Endothelial cell of umbilical vein (primary cell): ENCODE measurements at regions not wholly inside any gene's neighbourhood (a gene's known extent, or its start where the extent isn't known, plus 50 kb on each side); places are given as distances from the start of the nearest gene placed in this dataset.

Experiments used
- CTCF ChIP-seq, 2 donors: IDR thresholded peaks; 1 replicate in 1 of 2; 2 replicates in 1 of 2; pipeline ENCODE4 v1.5.1; 2011; ENCODE audit warnings: low read length in 2 of 2, mild to moderate bottlenecking in 2 of 2, moderate library complexity in 2 of 2, control low read depth in 1 of 2, inconsistent platforms in 1 of 2, low read depth in 1 of 2; ENCODE audit not compliant: insufficient read depth in 1 of 2; ENCODE audit errors: extremely low read depth in 1 of 2
- EZH2 ChIP-seq: IDR thresholded peaks from 2 replicates; pipeline ENCODE4 v1.6.1; 2012; ENCODE audit warnings: borderline replicate concordance, low read depth, mild to moderate bottlenecking, moderate library complexity, low read length, inconsistent platforms; ENCODE audit not compliant: severe bottlenecking
- MAX ChIP-seq: IDR thresholded peaks from 2 replicates; pipeline ENCODE4 v1.6.1; 2011; ENCODE audit not compliant: insufficient read depth, insufficient read length
- MYC ChIP-seq: IDR thresholded peaks from one replicate; pipeline ENCODE4 v1.6.1; 2011; ENCODE audit warnings: mild to moderate bottlenecking, low read depth, low read length
- POLR2A ChIP-seq: IDR thresholded peaks from 2 replicates; pipeline ENCODE4 v1.6.1; 2012; ENCODE audit warnings: low read depth, mild to moderate bottlenecking, control low read depth, low read length
- POLR2AphosphoS5 ChIP-seq: IDR thresholded peaks from 2 replicates; pipeline ENCODE4 v1.6.1; 2012; ENCODE audit warnings: low read depth, mild to moderate bottlenecking, control low read depth, low read length, moderate library complexity; ENCODE audit not compliant: insufficient read depth

- TF ChIP-seq CTCF (IDR thresholded peaks at IDR 0.05; ENCODE audit: extremely low read depth in 1 of 2, insufficient read depth in 1 of 2, low read depth in 1 of 2, low read length in 2 of 2) (no peak), POLR2AphosphoS5 (no peak), POLR2A (no peak), MAX (no peak), EZH2 (no peak), MYC (no peak)
Measured at GRCh38 chr1:221856228-221857093, 114.6 kb upstream of the DUSP10 start.
